CD14-positive monocyte (primary cell): ENCODE measurements at regions not wholly inside any gene's neighbourhood (a gene's known extent, or its start where the extent isn't known, plus 50 kb on each side); places are given as distances from the start of the nearest gene placed in this dataset.

ENCODE experiments used
- DNase-seq, 3 donors: peaks; one replicate each; pipeline ENCODE4 v3.0.0-alpha.2; 2011 to 2022
- H2AFZ ChIP-seq: 2 replicates; pipeline ENCODE4 v1.6.0; 2012; ENCODE audit warnings: mild to moderate bottlenecking, low read depth, low read length, inconsistent platforms; ENCODE audit not compliant: insufficient read depth, poor library complexity, severe bottlenecking
- H3K27ac ChIP-seq, 2 donors: 1 replicate in 1 of 2; 2 replicates in 1 of 2; pipeline ENCODE4 v1.5.1; 2012 to 2013; ENCODE audit warnings: low read length in 2 of 2, control low read depth in 1 of 2, inconsistent platforms in 1 of 2, low read depth in 1 of 2, mild to moderate bottlenecking in 1 of 2
- H3K27me3 ChIP-seq, 2 donors: one replicate each; pipeline versions ENCODE4 v1.6.0 to v1.6.1; 2011 to 2013; ENCODE audit warnings: low read length in 2 of 2; ENCODE audit not compliant: control insufficient read depth in 2 of 2, insufficient read depth in 2 of 2
- H3K36me3 ChIP-seq, 2 donors: replicated peaks in 1 of 2; 1 replicate in 1 of 2; 2 replicates in 1 of 2; pipeline versions ENCODE4 v1.5.1 to v1.6.1; 2012 to 2013; ENCODE audit warnings: low read length in 2 of 2, control low read depth in 1 of 2, inconsistent platforms in 1 of 2, mild to moderate bottlenecking in 1 of 2; ENCODE audit not compliant: insufficient read depth in 2 of 2, control insufficient read depth in 1 of 2
- H3K4me1 ChIP-seq, 2 donors: 1 replicate in 1 of 2; 2 replicates in 1 of 2; pipeline versions ENCODE4 v1.5.1 to v1.6.1; 2012 to 2013; ENCODE audit warnings: low read length in 2 of 2, control low read depth in 1 of 2, inconsistent platforms in 1 of 2, mild to moderate bottlenecking in 1 of 2, moderate library complexity in 1 of 2; ENCODE audit not compliant: insufficient read depth in 2 of 2, control insufficient read depth in 1 of 2
- H3K4me2 ChIP-seq: replicated peaks from 2 replicates; pipeline ENCODE3; 2012; ENCODE audit warnings: low read length, moderate library complexity, mild to moderate bottlenecking; ENCODE audit not compliant: poor library complexity, severe bottlenecking; ENCODE audit errors: extremely low read depth
- H3K4me3 ChIP-seq, 3 experiments: fragments of 200-600 bp in 1 of 3; sonication (generic) in 1 of 3; replicated peaks in 1 of 3; 1 replicate in 2 of 3; 2 replicates in 1 of 3; pipeline ENCODE4 v1.5.1; 2011 to 2013; ENCODE audit warnings: low read length in 3 of 3, mild to moderate bottlenecking in 3 of 3, control low read depth in 2 of 3, low read depth in 2 of 3, inconsistent platforms in 1 of 3, moderate library complexity in 1 of 3
- H3K79me2 ChIP-seq: 2 replicates; pipeline ENCODE4 v1.6.0; 2012; ENCODE audit warnings: mild to moderate bottlenecking, control low read depth, inconsistent platforms, low read length, moderate library complexity; ENCODE audit not compliant: insufficient read depth
- H3K9ac ChIP-seq: 2 replicates; pipeline ENCODE4 v1.6.0; 2017; ENCODE audit warnings: low read length, mild to moderate bottlenecking; ENCODE audit not compliant: insufficient read depth, poor library complexity, severe bottlenecking
- H3K9me3 ChIP-seq, 2 donors: replicated peaks in 1 of 2; 1 replicate in 1 of 2; 2 replicates in 1 of 2; pipeline versions ENCODE4 v1.5.1 to v1.6.1; 2012 to 2013; ENCODE audit warnings: low read length in 2 of 2, control low read depth in 1 of 2; ENCODE audit not compliant: control insufficient read depth in 1 of 2, insufficient read depth in 1 of 2
- H4K20me1 ChIP-seq: 2 replicates; pipeline ENCODE4 v1.6.0; 2012; ENCODE audit warnings: mild to moderate bottlenecking, low read length, control low read depth, moderate library complexity; ENCODE audit not compliant: insufficient read depth
- H3K27ac Mint-ChIP-seq, 7 donors: one replicate each; pipeline ENCODE4 v1.8.0; 2020; ENCODE audit warnings: mild to moderate bottlenecking in 7 of 7, mixed read lengths in 7 of 7, moderate library complexity in 6 of 7, inconsistent platforms in 2 of 7
- H3K27me3 Mint-ChIP-seq, 3 donors: one replicate each; pipeline ENCODE4 v1.8.0; 2021 to 2022; ENCODE audit warnings: low read depth in 3 of 3, mild to moderate bottlenecking in 3 of 3, mixed read lengths in 3 of 3, moderate library complexity in 3 of 3, inconsistent platforms in 1 of 3
- H3K36me3 Mint-ChIP-seq, 2 donors: one replicate each; pipeline ENCODE4 v1.8.0; 2020; ENCODE audit warnings: mixed read lengths in 2 of 2, inconsistent platforms in 1 of 2, mild to moderate bottlenecking in 1 of 2
- H3K4me1 Mint-ChIP-seq: one replicate; pipeline ENCODE4 v1.8.0; 2020; ENCODE audit warnings: mild to moderate bottlenecking, mixed read lengths
- H3K4me3 Mint-ChIP-seq, 2 donors: one replicate each; pipeline ENCODE4 v1.8.0; 2020; ENCODE audit warnings: mild to moderate bottlenecking in 2 of 2, mixed read lengths in 2 of 2, moderate library complexity in 1 of 2
- H3K9me3 Mint-ChIP-seq, 7 donors: one replicate each; pipeline ENCODE4 v1.8.0; 2020 to 2022; ENCODE audit warnings: mixed read lengths in 7 of 7, mild to moderate bottlenecking in 6 of 7, moderate library complexity in 6 of 7, inconsistent platforms in 2 of 7
- CTCF ChIP-seq: fragments of 200-600 bp; IDR thresholded peaks from one replicate; pipeline ENCODE4 v1.8.0; 2022; ENCODE audit warnings: antibody characterized with exemption, mild to moderate bottlenecking
- WGBS: methylation state at CpG from one replicate; pipeline ENCODE4 v1.1.5; 2013; ENCODE audit warnings: missing lambda C conversion rate; ENCODE audit not compliant: insufficient coverage; 5-methylcytosine and 5-hydroxymethylcytosine counted together
- intact Hi-C, 2 donors: fragments of 100-400 bp; cut with micrococcal nuclease; formaldehyde crosslinking; loops; one replicate each; pipeline versions ENCODE4 v1.15.0 to v1.15.1; 2023

- TF ChIP-seq CTCF = no peak
- H3K36me3 Mint-ChIP-seq = no peaks in the 10 kb centered on the region
Observed at GRCh38 chr10:2942938-2943337, 124.4 kb upstream of the PFKP start.

GRCh38 chr10:2938869-2939268, 128.5 kb upstream of the PFKP start:
- DNase-seq = no peak
- intact Hi-C loops = no loop called here

More at GRCh38 chr10:2942938-2943337, 124.4 kb upstream of the PFKP start:
- Histone ChIP-seq H3K36me3 (no peaks in the 10 kb centered on the region), H3K4me1 (no peaks in the 10 kb centered on the region), H4K20me1 (no peaks in the 10 kb centered on the region), H3K9ac (no peak overlapping the region), H3K9me3 (no peaks in the 10 kb centered on the region), H3K27me3 (no peaks in the 10 kb centered on the region), H3K4me3 (no peak overlapping the region), H2AFZ (no peak overlapping the region), H3K79me2 (no peaks in the 10 kb centered on the region), H3K27ac (no peak overlapping the region), H3K4me2 (no peak overlapping the region)
- H3K27ac Mint-ChIP-seq = no peak overlapping the region
- WGBS = no CpG with 5 or more reads among the region's 3 CpGs
- no peak overlapping the region for H3K4me3 Mint-ChIP-seq
- DNase-seq = no peak
- no peaks in the 10 kb centered on the region for H3K4me1 Mint-ChIP-seq
- peaks cover 0 to 2% (median 0%) of the 10 kb centered on the region in 7 donors for H3K9me3 Mint-ChIP-seq
- intact Hi-C loops = no loop called here
- peaks cover under 1 to 10% (median 2%) of the 10 kb centered on the region in 3 donors for H3K27me3 Mint-ChIP-seq

More at GRCh38 chr10:2938869-2939268, 128.5 kb upstream of the PFKP start:
- Histone ChIP-seq H3K27ac (no peak overlapping the region), H2AFZ (no peak overlapping the region), H3K4me3 (no peak overlapping the region), H3K36me3 (no peaks in the 10 kb centered on the region), H3K4me1 (no peaks in the 10 kb centered on the region), H3K27me3 (no peaks in the 10 kb centered on the region), H3K4me2 (no peak overlapping the region), H3K9ac (no peak overlapping the region), H4K20me1 (no peaks in the 10 kb centered on the region), H3K79me2 (no peaks in the 10 kb centered on the region), H3K9me3 (no peaks in the 10 kb centered on the region)
- no peaks in the 10 kb centered on the region for H3K36me3 Mint-ChIP-seq
- H3K4me1 Mint-ChIP-seq = no peaks in the 10 kb centered on the region
- no peak overlapping the region for H3K27ac Mint-ChIP-seq
- TF ChIP-seq CTCF = no peak
- peaks cover 0 to 13% (median 11%) of the 10 kb centered on the region in 3 donors for H3K27me3 Mint-ChIP-seq
- WGBS = 81% methylated on average over 3 of the region's 3 CpGs
- no peak overlapping the region for H3K4me3 Mint-ChIP-seq
- peaks cover 0 to 2% (median 0%) of the 10 kb centered on the region in 7 donors for H3K9me3 Mint-ChIP-seq
